SK-N-SH (cell line): ENCODE measurements at regions not wholly inside any gene's neighbourhood (a gene's known extent, or its start where the extent isn't known, plus 50 kb on each side); places are given as distances from the start of the nearest gene placed in this dataset.

Experiments
- CTCF ChIA-PET: fragments of 300-600, 350-600 bp; formaldehyde crosslinking; extraction: SDS; loops from one replicate; lab custom pipeline; 2021; lab: Yijun Ruan, JAX
- POLR2A ChIA-PET: fragments of 350-600 bp; sonication (Branson Sonifier 250); formaldehyde crosslinking; extraction: SDS; loops from one replicate; lab custom pipeline; 2020; ENCODE audit warnings: antibody characterized with exemption, inconsistent platforms; lab: Yijun Ruan, JAX
- DNase-seq: peaks from one replicate; pipeline ENCODE4 v3.0.0; 2012
- H2AFZ ChIP-seq: fragments of 200-600 bp; sonication (generic); 2 replicates; pipeline ENCODE4 v1.8.1; 2016; ENCODE audit warnings: antibody characterized with exemption, mild to moderate bottlenecking, low read depth
- H3F3A ChIP-seq: fragments of 200-600 bp; sonication (generic); replicated peaks from 2 replicates; pipeline ENCODE3; 2016; ENCODE audit warnings: antibody characterized with exemption, mild to moderate bottlenecking; ENCODE audit not compliant: insufficient read depth
- H3K27ac ChIP-seq, 2 experiments: fragments of 200-500 bp in 1 of 2; fragments of 200-600 bp in 1 of 2; sonication (Bioruptor generic) in 1 of 2; sonication (generic), shearing (Covaris generic) in 1 of 2; 2 replicates each; pipeline versions ENCODE4 v1.5.1 to v1.6.1; 2014 to 2016; ENCODE audit warnings: low read depth in 2 of 2, inconsistent platforms in 1 of 2, low read length in 1 of 2, mild to moderate bottlenecking in 1 of 2, mixed read lengths in 1 of 2
- H3K27me3 ChIP-seq: fragments of 200-600 bp; sonication (generic), shearing (Covaris generic); 2 replicates; pipeline ENCODE4 v1.6.1; 2016; ENCODE audit warnings: mixed run types; ENCODE audit not compliant: insufficient read depth
- H3K36me3 ChIP-seq, 2 experiments: fragments of 200-500 bp in 1 of 2; fragments of 200-600 bp in 1 of 2; sonication (Bioruptor generic) in 1 of 2; sonication (generic) in 1 of 2; replicated peaks in 1 of 2; 2 replicates each; pipeline versions ENCODE3 to v1.5.1; 2014 to 2016; ENCODE audit warnings: low read length in 1 of 2, mild to moderate bottlenecking in 1 of 2; ENCODE audit not compliant: insufficient read depth in 2 of 2, control insufficient read depth in 1 of 2
- H3K4me1 ChIP-seq, 2 experiments: fragments of 200-500 bp in 1 of 2; fragments of 200-600 bp in 1 of 2; sonication (Bioruptor generic) in 1 of 2; sonication (generic), shearing (Covaris generic) in 1 of 2; 2 replicates each; pipeline versions ENCODE4 v1.5.1 to v1.6.1; 2014 to 2016; ENCODE audit warnings: low read depth in 1 of 2, low read length in 1 of 2, mixed run types in 1 of 2; ENCODE audit not compliant: insufficient read depth in 2 of 2, control insufficient read depth in 1 of 2
- H3K4me2 ChIP-seq: fragments of 200-600 bp; sonication (generic), shearing (Covaris generic); 2 replicates; pipeline ENCODE4 v1.6.1; 2017; ENCODE audit warnings: mixed run types
- H3K4me3 ChIP-seq, 2 experiments: fragments of 200-500 bp in 1 of 2; fragments of 200-600 bp in 1 of 2; sonication (Bioruptor generic) in 1 of 2; sonication (generic), shearing (Covaris generic) in 1 of 2; 2 replicates each; pipeline versions ENCODE4 v1.5.1 to v1.8.1; 2014 to 2016; ENCODE audit warnings: low read depth in 2 of 2, inconsistent platforms in 1 of 2, low read length in 1 of 2, mild to moderate bottlenecking in 1 of 2, mixed read lengths in 1 of 2, moderate library complexity in 1 of 2
- H3K79me2 ChIP-seq: fragments of 200-600 bp; sonication (generic); 2 replicates; pipeline ENCODE4 v1.8.1; 2017; ENCODE audit warnings: mild to moderate bottlenecking; ENCODE audit not compliant: insufficient read depth
- H3K9ac ChIP-seq: fragments of 200-600 bp; sonication (generic); 2 replicates; pipeline ENCODE4 v1.6.1; 2017; ENCODE audit warnings: mixed run types
- H3K9me2 ChIP-seq: fragments of 200-600 bp; sonication (generic); 2 replicates; pipeline ENCODE4 v1.6.1; 2017; ENCODE audit warnings: mixed run types
- H3K9me3 ChIP-seq: fragments of 200-600 bp; sonication (generic); 2 replicates; pipeline ENCODE4 v1.6.1; 2017; ENCODE audit warnings: mixed run types, mild to moderate bottlenecking, moderate library complexity
- H4K20me1 ChIP-seq: fragments of 200-600 bp; sonication (generic); 2 replicates; pipeline ENCODE4 v1.6.1; 2017; ENCODE audit warnings: mild to moderate bottlenecking, mixed run types; ENCODE audit not compliant: insufficient read depth
- CHD2 ChIP-seq: fragments of 150-350 bp; IDR thresholded peaks from 2 replicates; pipeline ENCODE4 v1.6.1; 2018; ENCODE audit warnings: low read length; ENCODE audit not compliant: partially characterized antibody
- ELF1 ChIP-seq: IDR thresholded peaks from 2 replicates; pipeline ENCODE4 v1.4.0; 2012
- GATA2 ChIP-seq: sonication (generic); formaldehyde crosslinking; IDR thresholded peaks from 2 replicates; pipeline ENCODE4 v1.5.0; 2020; ENCODE audit warnings: mild to moderate bottlenecking, missing genetic modification reagents
- MXI1 ChIP-seq: IDR thresholded peaks from 2 replicates; pipeline ENCODE4 v1.6.1; 2012; ENCODE audit warnings: mild to moderate bottlenecking, low read depth, low read length, improper control_type of control experiment
- RAD21 ChIP-seq: IDR thresholded peaks from 2 replicates; pipeline ENCODE4 v1.6.1; 2012; ENCODE audit warnings: mild to moderate bottlenecking, low read length
- RFX5 ChIP-seq: IDR thresholded peaks from 2 replicates; pipeline ENCODE4 v1.6.1; 2012; ENCODE audit warnings: mild to moderate bottlenecking, improper control_type of control experiment, low read length
- RXRA ChIP-seq: IDR thresholded peaks from 2 replicates; pipeline ENCODE4 v1.4.0; 2012; ENCODE audit warnings: low read depth, mild to moderate bottlenecking, borderline replicate concordance
- SIN3A ChIP-seq: IDR thresholded peaks from 2 replicates; pipeline ENCODE4 v1.6.1; 2012; ENCODE audit warnings: low read depth, mild to moderate bottlenecking, low read length, moderate library complexity, borderline replicate concordance
- SMC3 ChIP-seq: IDR thresholded peaks from 2 replicates; pipeline ENCODE4 v1.6.1; 2012; ENCODE audit warnings: low read depth, low read length, improper control_type of control experiment
- TCF12 ChIP-seq: IDR thresholded peaks from 2 replicates; pipeline ENCODE4 v1.4.0; 2012
- WGBS: methylation state at CpG from one replicate; pipeline ENCODE4 v1.1.6; 2017; ENCODE audit warnings: low lambda C conversion rate; 5-methylcytosine and 5-hydroxymethylcytosine counted together
- TF ChIP-seq, protein P1 (sequence below): IDR thresholded peaks from 2 replicates; pipeline ENCODE4 v1.4.0; 2012; ENCODE audit warnings: low read depth, borderline replicate concordance
- TF ChIP-seq, protein P2 (sequence below): IDR thresholded peaks from 2 replicates; pipeline ENCODE4; 2012
- TF ChIP-seq, protein P3 (sequence below): fragments of 150-350 bp; IDR thresholded peaks from 2 replicates; pipeline ENCODE4 v1.6.1; 2016; ENCODE audit warnings: mild to moderate bottlenecking, low read depth, low read length
- TF ChIP-seq, protein P4 (sequence below): IDR thresholded peaks from 2 replicates; pipeline ENCODE4 v1.4.0; 2012; ENCODE audit warnings: low read depth

DNA sequence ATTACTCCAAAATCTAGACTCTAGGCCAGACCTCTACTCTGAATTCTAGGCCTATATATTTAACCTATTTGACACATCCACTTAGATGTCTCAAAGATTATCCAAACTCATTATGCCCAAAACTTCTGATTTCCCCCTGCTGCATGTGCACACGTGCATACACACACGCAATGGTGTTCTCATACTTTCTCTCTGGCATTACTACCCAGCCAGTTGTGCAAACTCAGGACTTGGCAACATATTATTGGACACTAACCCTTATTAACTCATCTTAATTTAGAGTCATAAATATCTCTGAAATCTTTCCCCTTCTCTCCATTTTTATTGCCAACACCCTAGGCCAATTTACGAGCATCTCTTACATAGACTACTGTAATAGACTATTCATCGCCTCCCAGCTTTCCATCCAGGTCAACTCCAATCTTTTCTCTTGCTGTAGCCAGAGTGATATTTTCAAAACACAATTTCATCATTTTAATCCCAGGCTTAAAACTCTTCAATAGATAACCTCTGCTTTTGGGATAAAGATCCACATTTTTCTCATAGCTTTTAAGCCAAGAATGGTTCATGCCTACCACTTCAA lies 141.2 kb upstream of the VLDLR start:
- H3K9me2 ChIP-seq = no peaks in the 10 kb centered on the region
- no peaks in the 10 kb centered on the region for H3F3A ChIP-seq
- no peak overlapping the region for H3K27ac ChIP-seq
- H4K20me1 ChIP-seq = no peaks in the 10 kb centered on the region
- H3K4me2 ChIP-seq = no peak overlapping the region
- TF ChIP-seq GATA2 (no peak), RAD21 (no peak), ELF1 (no peak), TCF12 (no peak), SIN3A (no peak), SMC3 (no peak), MXI1 (no peak)
- TF ChIP-seq, protein P1, sequence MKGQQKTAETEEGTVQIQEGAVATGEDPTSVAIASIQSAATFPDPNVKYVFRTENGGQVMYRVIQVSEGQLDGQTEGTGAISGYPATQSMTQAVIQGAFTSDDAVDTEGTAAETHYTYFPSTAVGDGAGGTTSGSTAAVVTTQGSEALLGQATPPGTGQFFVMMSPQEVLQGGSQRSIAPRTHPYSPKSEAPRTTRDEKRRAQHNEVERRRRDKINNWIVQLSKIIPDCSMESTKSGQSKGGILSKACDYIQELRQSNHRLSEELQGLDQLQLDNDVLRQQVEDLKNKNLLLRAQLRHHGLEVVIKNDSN = no peak
- TF ChIP-seq, protein P2, sequence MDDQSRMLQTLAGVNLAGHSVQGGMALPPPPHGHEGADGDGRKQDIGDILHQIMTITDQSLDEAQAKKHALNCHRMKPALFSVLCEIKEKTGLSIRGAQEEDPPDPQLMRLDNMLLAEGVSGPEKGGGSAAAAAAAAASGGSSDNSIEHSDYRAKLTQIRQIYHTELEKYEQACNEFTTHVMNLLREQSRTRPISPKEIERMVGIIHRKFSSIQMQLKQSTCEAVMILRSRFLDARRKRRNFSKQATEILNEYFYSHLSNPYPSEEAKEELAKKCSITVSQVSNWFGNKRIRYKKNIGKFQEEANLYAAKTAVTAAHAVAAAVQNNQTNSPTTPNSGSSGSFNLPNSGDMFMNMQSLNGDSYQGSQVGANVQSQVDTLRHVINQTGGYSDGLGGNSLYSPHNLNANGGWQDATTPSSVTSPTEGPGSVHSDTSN = no peak
- TF ChIP-seq, all 33 proteins: peak for 0
- ChIA-PET CTCF (interaction anchor here (1.2 kb wide), 1 partner anchor 9 kb away, joined by 3 read pairs; no protein-coding TSS in a partner anchor), POLR2A (no interaction called here)
- Histone ChIP-seq H3K79me2 (no peaks in the 10 kb centered on the region), H3K4me1 (peaks cover 0 to 7% of the 10 kb centered on the region in 2 experiments; a peak in 2 of 4 replicates), H3K9me3 (no peaks in the 10 kb centered on the region), H3K4me3 (no peak overlapping the region), H3K9ac (no peak overlapping the region), H2AFZ (no peak overlapping the region), H3K36me3 (no peaks in the 10 kb centered on the region), H3K27me3 (no peaks in the 10 kb centered on the region)
- DNase-seq = no peak
- 81% methylated on average over 4 of the region's 4 CpGs for WGBS

DNA sequence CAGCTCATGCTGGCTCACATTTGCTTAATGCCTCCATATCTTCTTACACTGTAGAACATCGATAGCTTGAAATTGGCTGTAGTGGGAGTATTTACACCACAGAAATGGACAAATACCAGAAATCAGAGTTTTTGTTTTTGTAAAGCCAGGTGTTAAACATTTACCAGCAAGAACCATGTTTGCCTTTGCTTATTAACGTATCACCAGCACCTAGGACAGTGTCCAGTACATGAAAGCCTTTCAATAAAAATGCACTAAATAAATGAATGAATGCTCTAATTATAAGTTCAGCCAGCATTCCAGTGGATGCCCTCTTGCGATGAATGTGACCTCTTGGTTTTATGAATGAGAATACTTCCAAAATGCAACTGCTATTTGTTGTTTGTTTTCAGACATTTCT lies 140.4 kb upstream of the VLDLR start:
- no peak for TF ChIP-seq RXRA
- Histone ChIP-seq H3K36me3 (no peaks in the 10 kb centered on the region), H3K9ac (no peak overlapping the region), H3K4me1 (peaks cover 0 to 6% of the 10 kb centered on the region in 2 experiments; a peak in 2 of 4 replicates), H4K20me1 (no peaks in the 10 kb centered on the region), H3K4me3 (no peak overlapping the region), H3K27me3 (no peaks in the 10 kb centered on the region), H3F3A (no peaks in the 10 kb centered on the region), H3K79me2 (no peaks in the 10 kb centered on the region), H2AFZ (no peak overlapping the region), H3K9me3 (no peaks in the 10 kb centered on the region), H3K27ac (no peak overlapping the region), H3K4me2 (no peak overlapping the region), H3K9me2 (no peaks in the 10 kb centered on the region)
- DNase-seq = no peak
- POLR2A ChIA-PET = no interaction called here
- 64% methylated on average over 3 of the region's 3 CpGs for WGBS
- CTCF ChIA-PET = interaction anchor here (1.2 kb wide), 1 partner anchor 8 kb away, joined by 3 read pairs; no protein-coding TSS in a partner anchor

DNA sequence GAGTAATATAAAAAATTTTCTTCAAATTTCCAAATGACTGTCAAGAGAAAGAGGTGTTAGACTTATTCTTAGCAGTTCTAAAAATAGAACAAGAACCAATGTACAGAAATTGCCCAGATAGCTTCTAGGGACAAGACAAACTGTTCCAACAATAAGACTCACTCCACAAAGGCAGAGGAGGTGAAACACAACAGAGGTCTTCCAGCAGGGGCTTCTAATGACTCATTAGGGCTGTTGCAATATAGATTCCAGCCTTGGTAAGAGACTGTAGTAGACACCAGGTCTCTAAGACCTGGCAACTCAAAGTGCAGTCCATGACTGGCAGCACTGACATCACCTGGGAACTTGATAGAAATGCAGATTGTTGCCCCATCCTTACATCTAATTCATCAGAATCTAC lies 134.6 kb upstream of the VLDLR start:
- TF ChIP-seq, protein P3, sequence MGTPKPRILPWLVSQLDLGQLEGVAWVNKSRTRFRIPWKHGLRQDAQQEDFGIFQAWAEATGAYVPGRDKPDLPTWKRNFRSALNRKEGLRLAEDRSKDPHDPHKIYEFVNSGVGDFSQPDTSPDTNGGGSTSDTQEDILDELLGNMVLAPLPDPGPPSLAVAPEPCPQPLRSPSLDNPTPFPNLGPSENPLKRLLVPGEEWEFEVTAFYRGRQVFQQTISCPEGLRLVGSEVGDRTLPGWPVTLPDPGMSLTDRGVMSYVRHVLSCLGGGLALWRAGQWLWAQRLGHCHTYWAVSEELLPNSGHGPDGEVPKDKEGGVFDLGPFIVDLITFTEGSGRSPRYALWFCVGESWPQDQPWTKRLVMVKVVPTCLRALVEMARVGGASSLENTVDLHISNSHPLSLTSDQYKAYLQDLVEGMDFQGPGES = no peak
- no peak for TF ChIP-seq RFX5
- TF ChIP-seq CHD2 = no peak
- TF ChIP-seq, protein P4, sequence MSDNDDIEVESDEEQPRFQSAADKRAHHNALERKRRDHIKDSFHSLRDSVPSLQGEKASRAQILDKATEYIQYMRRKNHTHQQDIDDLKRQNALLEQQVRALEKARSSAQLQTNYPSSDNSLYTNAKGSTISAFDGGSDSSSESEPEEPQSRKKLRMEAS = no peak
- ChIA-PET POLR2A (no interaction called here), CTCF (interaction anchor here (0.7 kb wide), 1 partner anchor 223 kb away, joined by 3 read pairs; no protein-coding TSS in a partner anchor)
- Histone ChIP-seq H3K36me3 (no peaks in the 10 kb centered on the region), H3K79me2 (no peaks in the 10 kb centered on the region), H4K20me1 (no peaks in the 10 kb centered on the region), H3K27ac (no peak overlapping the region), H3F3A (no peaks in the 10 kb centered on the region), H3K27me3 (no peaks in the 10 kb centered on the region), H3K4me2 (no peak overlapping the region), H2AFZ (no peak overlapping the region), H3K9me2 (no peaks in the 10 kb centered on the region), H3K4me3 (no peak overlapping the region), H3K9ac (no peak overlapping the region), H3K4me1 (peaks cover 3 to 8% of the 10 kb centered on the region in 2 experiments; a peak in 2 of 4 replicates), H3K9me3 (no peaks in the 10 kb centered on the region)
- no peak for DNase-seq
